GM03348 (cell line): ENCODE measurements at regions not wholly inside any gene's neighbourhood (a gene's known extent, or its start where the extent isn't known, plus 50 kb on each side); places are given as distances from the start of the nearest gene placed in this dataset.

Experiments used
- DNase-seq: peaks from one replicate; pipeline ENCODE4 v3.0.0; 2012; ENCODE audit warnings: low spot score

- no peak for DNase-seq
Measured at GRCh38 chr2:107025291-107025857, 139.4 kb upstream of the ST6GAL2 start.

- peak; percentile 14 for DNase-seq
Measured at GRCh38 chr2:107025869-107026380, 140.0 kb upstream of the ST6GAL2 start.

GRCh38 chr2:107027205-107027604, 141.2 kb upstream of the ST6GAL2 start:
- no peak for DNase-seq

GRCh38 chr2:107027810-107028209, 141.8 kb upstream of the ST6GAL2 start:
- no peak for DNase-seq

- DNase-seq: no peak
Measured at GRCh38 chr2:107028661-107029060, 142.7 kb upstream of the ST6GAL2 start.

DNA sequence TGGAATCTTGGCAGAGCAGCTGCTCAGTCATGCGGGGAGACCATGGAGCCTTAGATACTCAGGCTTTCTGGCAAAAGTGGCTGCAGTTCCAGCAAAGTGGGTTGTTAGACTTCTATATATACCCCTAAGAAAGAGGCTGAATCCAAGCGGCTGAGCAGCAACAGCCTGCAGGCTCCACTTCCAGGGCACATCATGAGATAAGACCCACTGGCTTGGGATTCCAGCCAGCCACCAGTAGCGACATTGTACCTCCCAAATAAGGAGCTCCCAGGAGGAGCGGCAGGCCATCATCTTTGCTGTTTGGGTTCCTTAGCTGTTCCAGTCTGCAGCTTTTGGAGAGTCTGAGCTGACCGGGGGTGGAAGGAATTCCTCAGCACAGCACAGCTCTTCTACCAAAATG, 150.3 kb upstream of the ST6GAL2 start:
- DNase-seq: no peak

DNA sequence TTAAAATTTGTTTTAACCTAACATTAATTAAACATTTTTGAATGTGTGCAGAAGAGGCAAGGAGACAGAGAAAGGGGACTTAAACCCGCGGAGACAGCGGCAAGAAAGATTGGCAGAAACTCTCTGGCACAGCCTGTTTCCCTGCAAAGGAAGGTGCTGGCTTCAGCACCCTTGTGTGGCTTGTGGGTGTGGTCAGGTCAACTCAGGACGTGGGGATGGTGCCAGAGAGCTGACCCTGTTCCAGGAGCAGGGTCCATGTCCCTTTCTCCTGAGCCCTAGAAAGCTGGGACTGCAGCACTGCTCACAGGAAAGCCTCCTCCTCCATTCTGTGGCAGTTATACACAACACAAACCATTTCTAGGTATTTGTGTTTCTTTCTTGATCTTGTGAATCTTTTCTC, 176.2 kb upstream of the ST6GAL2 start:
- no peak for DNase-seq

DNA sequence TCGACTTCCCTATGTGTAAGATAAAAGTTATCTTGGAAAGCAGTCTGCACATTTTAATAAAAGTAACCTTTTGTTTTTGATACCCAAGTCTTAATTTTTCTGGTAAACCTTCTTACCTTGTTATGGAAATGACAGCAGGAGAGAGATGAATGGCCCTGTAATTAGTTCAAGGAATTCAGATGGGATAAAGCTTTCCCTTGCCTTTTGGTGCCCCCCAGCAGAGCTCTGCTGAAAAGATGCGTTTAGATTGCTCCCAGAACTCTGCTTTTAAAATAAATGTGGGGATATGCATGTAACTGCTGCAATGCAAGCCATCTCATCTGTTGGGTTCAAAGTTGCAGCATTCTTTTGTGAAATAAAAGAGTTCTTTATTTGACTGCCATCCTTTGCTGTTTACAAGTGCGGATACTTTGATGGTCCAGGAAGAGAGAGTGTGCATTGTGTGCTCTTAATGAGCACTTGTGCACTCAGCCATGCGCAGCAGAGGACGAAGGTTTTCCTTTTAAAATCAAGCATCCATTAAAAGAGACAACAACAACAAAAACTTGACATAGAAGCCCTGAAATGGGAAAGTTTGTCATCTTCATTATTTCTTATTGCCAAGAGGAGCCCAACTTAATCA, 176.7 kb upstream of the ST6GAL2 start:
- no peak for DNase-seq

DNA sequence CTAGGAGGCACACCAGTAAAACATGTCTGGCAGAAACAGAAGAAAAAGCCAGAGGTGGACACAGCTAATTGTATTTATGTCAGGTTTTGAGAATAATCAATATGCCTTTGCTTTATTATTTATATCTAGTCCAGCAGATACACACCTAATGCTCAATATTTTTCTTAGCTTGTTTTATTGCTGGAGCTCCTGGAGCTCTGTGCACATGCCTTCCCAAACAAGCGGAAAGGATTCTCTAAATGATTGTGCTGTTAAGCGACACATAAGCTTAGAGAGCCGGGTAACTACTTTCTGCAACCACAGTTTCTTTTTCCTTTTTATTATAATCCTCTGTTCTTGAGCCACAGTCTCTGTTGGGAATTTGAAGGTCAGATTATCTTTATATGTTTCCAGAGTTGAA, 177.3 kb upstream of the ST6GAL2 start:
- no peak for DNase-seq

GRCh38 chr2:107064750-107065149, 178.8 kb upstream of the ST6GAL2 start:
- no peak for DNase-seq

- no peak for DNase-seq
Measured at GRCh38 chr2:107068069-107068916, 182.3 kb upstream of the ST6GAL2 start.

DNA sequence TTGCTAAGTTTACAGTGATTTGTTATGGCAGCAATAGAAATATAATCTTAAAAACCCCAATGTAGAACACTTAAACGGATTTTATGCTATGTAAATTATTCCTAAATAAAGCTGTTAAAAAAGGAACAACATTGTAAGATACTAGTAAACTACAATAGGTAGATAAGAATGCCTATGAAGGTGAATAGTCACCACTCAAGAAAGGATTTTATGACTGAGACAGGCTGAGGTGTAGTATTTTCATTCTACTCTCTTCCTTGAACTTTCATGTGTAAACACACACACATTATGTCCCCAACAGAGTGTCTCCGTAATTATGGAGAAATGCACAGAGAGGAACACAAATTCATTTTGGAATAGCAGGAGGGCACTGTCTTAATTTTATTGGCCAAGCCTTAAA, 183.9 kb upstream of the ST6GAL2 start:
- DNase-seq: no peak

DNA sequence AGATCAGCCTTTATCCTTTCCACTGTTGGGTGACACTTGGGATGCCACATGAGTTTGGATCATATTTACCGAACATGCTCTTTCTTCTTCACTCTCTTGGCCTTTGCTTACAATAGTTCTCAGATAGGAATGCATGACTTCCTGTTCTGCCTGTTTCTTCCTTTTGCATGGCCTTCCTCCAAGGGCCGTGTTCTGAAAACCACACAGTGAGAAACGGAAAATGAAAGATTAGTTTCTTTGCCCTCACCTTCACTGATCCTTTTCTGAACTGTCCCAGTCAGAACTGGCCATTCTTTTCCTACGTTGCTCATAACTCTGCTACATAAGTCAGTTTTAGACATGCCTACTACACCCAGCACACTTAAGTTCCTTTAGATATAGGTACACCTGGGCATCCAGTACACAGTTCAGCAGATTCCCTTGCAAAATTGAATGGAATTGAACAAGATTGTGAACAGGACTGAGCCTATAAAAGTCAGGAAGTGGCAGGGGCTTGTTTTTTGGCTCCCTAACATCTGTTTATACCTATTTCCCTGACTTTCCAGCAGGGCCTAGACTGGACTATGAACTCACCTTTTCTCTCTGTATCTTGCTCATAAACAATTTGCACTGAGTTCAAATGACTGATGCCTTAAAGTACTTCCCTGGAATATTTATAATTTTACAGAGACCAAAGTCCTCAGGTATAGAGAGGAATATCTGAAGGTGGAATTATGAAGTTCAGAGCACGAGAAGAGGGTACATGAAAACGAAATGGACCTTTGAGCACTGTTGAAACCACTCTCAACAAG, 186.4 kb upstream of the ST6GAL2 start:
- DNase-seq: no peak

DNA sequence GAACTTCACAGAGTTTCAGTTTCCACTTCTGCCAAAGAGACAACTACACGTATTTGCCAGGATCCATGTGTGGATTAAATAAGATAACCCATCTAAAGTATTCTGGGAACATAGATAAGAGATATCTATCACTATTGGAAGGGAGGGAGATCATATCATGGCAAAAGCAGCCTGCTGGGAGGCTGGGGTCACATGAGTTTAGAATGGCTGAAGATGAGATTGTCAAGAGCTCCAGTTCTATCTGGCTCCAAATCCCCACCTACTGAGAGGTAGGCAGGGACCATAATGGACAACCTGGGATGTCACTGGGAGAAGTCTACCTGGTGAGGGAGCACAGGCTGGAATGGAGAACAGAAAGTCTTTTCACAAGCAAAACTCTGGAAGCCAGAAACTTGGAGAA, 192.6 kb upstream of the ST6GAL2 start:
- no peak for DNase-seq

DNA sequence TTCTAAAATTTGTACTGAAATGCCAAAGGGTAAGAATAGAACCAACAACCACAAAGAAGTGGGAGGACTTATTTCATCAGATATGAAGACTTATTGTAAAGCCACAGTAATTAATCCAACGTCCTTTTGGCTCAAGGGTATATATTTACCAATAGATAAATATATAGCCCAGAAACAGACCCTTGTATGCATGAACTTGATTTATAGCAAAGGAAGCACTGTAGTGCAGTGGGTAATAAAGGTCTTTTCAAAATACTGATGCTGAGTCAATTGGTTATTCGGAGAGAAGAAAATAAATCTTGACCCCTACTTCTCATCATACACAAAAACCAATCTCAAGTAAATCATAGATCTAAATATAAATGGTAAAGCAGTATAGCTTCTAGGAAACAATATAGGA, 200.5 kb upstream of the ST6GAL2 start:
- no peak for DNase-seq

GRCh38 chr2:107088156-107088555, 202.2 kb upstream of the ST6GAL2 start:
- no peak for DNase-seq

DNA sequence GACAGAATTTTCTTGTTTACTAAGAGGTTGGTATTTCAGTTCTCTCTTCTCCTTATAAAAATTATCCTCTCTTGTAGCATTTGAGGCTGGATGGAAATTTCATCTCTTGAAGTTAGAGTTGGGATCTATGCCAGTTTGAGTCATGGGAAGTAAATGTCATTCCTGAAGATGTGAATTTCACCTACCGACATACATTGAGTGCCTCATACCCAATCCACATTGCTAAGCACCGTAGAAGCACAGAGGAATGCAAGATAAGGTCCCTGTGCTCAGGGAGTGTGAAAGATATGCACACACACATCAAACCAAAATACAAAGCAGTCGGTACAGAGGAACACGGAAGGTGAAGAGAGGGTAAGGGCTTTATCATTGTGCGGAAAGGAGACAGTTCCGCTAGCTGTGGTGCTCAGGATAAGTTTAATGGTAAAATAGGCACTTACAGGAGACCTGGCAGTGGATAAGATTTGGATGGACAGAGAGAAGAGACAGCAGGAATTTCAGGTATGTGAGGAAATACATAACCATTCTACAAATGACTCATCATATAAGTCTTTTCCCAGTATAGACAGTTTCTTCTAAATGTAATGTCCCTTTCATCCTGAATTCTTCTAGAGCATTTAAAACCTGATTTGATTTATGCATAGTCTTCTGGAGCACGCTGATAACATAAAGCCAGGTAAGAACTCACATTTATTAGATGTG, 205.3 kb upstream of the ST6GAL2 start:
- no peak for DNase-seq

DNA sequence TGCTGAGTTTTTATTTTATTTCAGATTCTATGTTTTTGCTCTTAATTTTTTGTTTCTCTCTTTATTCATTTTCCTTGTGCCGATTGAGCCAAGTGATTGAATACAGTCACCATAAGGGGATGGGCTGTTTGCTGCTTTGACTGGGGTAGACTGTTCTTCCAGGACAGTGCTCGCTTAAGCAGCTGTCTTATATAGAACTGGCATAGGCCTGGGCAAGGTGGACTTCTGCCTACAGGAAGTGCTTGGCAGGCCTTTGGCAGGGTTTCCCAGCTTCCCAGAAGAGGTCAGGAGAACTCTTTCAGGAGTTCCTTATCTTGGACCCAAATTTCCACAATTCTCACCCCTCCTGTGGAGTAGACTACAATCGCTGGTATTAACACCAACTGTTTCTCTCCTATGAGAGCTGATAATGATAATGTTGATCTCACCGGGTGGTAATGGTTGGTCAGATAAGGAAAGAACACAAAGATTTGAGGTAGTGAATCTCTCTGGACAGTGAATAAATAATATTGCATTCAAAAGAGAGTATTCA, 207.5 kb upstream of the ST6GAL2 start:
- no peak for DNase-seq

DNA sequence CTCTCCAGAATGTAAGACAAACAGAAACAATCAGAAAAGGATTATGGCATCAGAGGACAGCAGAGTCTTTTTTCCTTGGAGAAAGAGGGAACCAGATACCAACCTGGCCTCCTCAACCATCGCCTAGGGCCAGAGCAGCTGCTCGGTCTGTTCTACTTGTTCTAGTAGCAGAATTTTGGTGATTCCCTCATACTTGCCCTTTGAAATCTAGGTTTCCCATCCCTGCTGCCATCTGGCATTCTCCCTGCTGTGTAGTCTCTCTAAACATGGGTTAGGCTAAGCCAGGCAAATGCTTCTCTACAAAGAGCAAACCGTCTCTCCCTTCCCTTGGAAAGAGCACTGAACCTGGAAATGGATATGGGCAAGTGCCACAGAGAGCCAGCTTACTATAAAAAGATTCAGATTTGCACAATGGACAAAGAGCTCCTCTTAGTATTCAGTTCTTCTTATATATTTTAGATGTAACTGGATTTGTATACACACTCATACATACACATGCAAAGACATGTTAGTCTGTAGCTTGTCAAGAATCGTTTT, 208.6 kb upstream of the ST6GAL2 start:
- DNase-seq: no peak

DNA sequence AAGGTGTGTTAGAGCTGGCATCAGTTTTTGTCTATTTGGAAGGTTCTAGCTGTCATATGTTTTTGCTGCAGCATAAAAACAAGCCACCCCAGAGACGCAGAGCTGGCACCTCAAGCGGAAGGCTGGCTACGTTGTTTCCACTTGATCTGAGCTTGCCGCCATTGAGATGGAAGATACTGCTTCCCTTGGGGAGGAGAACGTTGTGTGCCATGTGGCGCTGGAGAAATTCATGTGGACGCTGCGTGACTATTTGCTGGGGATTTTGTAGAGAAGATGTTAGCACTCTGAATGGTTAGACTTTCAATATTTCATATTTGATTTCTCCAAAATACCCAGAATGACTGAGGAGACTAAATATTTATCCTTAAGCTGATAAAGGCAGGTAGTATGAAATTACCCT, 216.2 kb upstream of the ST6GAL2 start:
- no peak for DNase-seq

DNA sequence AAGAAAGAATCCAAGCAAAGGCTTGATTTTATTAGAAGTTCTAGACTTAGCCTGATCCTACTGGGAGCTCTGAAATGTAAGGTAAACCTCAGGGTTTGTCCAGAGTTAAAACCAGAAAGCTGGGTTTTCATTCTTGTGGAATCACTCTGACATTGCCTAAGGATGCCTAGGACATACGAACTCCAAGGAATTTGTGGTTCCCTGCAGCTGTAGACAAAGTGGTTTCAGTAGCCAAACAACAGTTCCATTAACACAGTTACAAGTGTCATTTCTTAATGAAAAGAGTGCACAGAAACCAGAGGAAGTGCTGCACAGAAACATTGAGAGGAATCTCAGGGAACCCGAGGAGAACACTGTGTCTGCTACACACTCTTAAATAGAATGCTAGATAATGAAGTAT, 221.4 kb upstream of the ST6GAL2 start:
- DNase-seq: no peak
